WERI-Rb-1 (cell line): ENCODE measurements at regions not wholly inside any gene's neighbourhood (a gene's known extent, or its start where the extent isn't known, plus 50 kb on each side); places are given as distances from the start of the nearest gene placed in this dataset.
"Not testable (repeated sequence)": the region's sequence is repeated elsewhere in the genome, so short reads cannot be mapped to it uniquely, and the experiment has no call there.

Source experiments
- DNase-seq: peaks from one replicate; pipeline ENCODE4 v3.0.0-alpha.2; 2020
- H3K27ac ChIP-seq: fragments of 250-450 bp; sonication (Bioruptor Pico); 2 replicates; pipeline ENCODE4 v1.5.1; 2020; ENCODE audit warnings: mild to moderate bottlenecking, moderate library complexity
- H3K27me3 ChIP-seq: fragments of 250-450 bp; sonication (Bioruptor Pico); 2 replicates; pipeline ENCODE4 v1.5.1; 2021; ENCODE audit warnings: mild to moderate bottlenecking, low read depth, moderate library complexity; ENCODE audit not compliant: insufficient read depth, severe bottlenecking
- H3K36me3 ChIP-seq: fragments of 250-450 bp; sonication (Bioruptor Pico); 2 replicates; pipeline ENCODE4 v1.5.1; 2020; ENCODE audit warnings: mild to moderate bottlenecking, moderate library complexity
- H3K4me3 ChIP-seq: 2 replicates; pipeline ENCODE4 v1.5.1; 2011; ENCODE audit warnings: low read depth, mild to moderate bottlenecking, control low read depth, low read length
- H3K9me3 ChIP-seq: fragments of 250-450 bp; sonication (Bioruptor Pico); 2 replicates; pipeline ENCODE4 v1.5.1; 2021; ENCODE audit warnings: mild to moderate bottlenecking, moderate library complexity; ENCODE audit not compliant: severe bottlenecking
- CTCF ChIP-seq: IDR thresholded peaks from 2 replicates; pipeline ENCODE4 v1.5.1; 2011; ENCODE audit warnings: low read depth, mild to moderate bottlenecking, control low read depth, inconsistent platforms, low read length

GRCh38 chr7:66442385-66442784 is 186.3 kb upstream of the KCTD7 start:
- DNase-seq: no peak
- no peaks in the 10 kb centered on the region for H3K27me3 ChIP-seq
- TF ChIP-seq CTCF: no peak
- H3K36me3 ChIP-seq: no peaks in the 10 kb centered on the region
- no peaks in the 10 kb centered on the region for H3K9me3 ChIP-seq
- H3K4me3 ChIP-seq: no peak overlapping the region
- H3K27ac ChIP-seq: no peak overlapping the region

- TF ChIP-seq CTCF: no peak
- Histone ChIP-seq H3K36me3 (no peaks in the 10 kb centered on the region), H3K27me3 (no peaks in the 10 kb centered on the region), H3K27ac (no peak overlapping the region), H3K4me3 (no peak overlapping the region), H3K9me3 (no peaks in the 10 kb centered on the region)
- DNase-seq: no peak
Measured at GRCh38 chr7:66443946-66444345, 184.7 kb upstream of the KCTD7 start.

GRCh38 chr7:66447007-66447406 is 181.7 kb upstream of the KCTD7 start:
- DNase-seq, H3K36me3 ChIP-seq, H3K9me3 ChIP-seq, H3K4me3 ChIP-seq, H3K27me3 ChIP-seq, H3K27ac ChIP-seq: not testable (repeated sequence)

GRCh38 chr7:66450814-66451213 is 177.9 kb upstream of the KCTD7 start:
- not testable (repeated sequence) for H3K27ac ChIP-seq, H3K4me3 ChIP-seq, H3K9me3 ChIP-seq, H3K27me3 ChIP-seq, H3K36me3 ChIP-seq, DNase-seq

- not testable (repeated sequence) for H3K4me3 ChIP-seq, H3K27ac ChIP-seq, DNase-seq, H3K36me3 ChIP-seq, H3K9me3 ChIP-seq, H3K27me3 ChIP-seq
Measured at GRCh38 chr7:66451713-66452112, 177.0 kb upstream of the KCTD7 start.

- no peak for TF ChIP-seq CTCF
- Histone ChIP-seq H3K36me3 (no peaks in the 10 kb centered on the region), H3K27ac (no peak overlapping the region), H3K4me3 (no peak overlapping the region), H3K27me3 (no peaks in the 10 kb centered on the region), H3K9me3 (no peaks in the 10 kb centered on the region)
- no peak for DNase-seq
Measured at GRCh38 chr7:66452165-66452564, 176.5 kb upstream of the KCTD7 start.

GRCh38 chr7:66453340-66453739 is 175.3 kb upstream of the KCTD7 start:
- H3K27me3 ChIP-seq: no peaks in the 10 kb centered on the region
- no peak overlapping the region for H3K4me3 ChIP-seq
- DNase-seq: no peak
- no peak overlapping the region for H3K27ac ChIP-seq
- TF ChIP-seq CTCF: no peak
- no peaks in the 10 kb centered on the region for H3K9me3 ChIP-seq
- H3K36me3 ChIP-seq: no peaks in the 10 kb centered on the region
